ENCODE measurements at regions not wholly inside any gene's neighbourhood (a gene's known extent, or its start where the extent isn't known, plus 50 kb on each side); places are given as distances from the start of the nearest gene placed in this dataset.

DNA sequence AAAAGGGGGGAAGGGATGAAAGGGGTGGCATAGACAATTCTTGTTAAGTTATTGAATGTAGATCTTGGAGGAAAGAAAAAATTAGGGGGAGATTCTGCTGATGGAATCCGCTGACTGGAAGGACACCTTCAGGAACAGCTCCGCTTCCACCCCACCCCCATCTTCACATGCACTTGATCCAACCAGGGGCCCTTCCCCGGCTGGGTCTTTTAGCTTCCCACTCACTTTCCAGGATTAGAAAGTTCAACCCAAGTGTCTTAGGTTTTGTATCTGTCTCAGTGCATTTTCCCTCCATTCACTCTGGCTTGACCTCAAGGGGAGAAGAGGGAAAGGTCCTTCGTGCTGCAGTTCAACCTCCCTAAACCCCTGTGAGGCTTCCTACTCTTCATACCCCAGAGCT lies 141.4 kb downstream of the IRS2 start:
- Histone ChIP-seq H3K4me1 (ENCODE audit: control insufficient read depth, insufficient read depth, low read length) (no peaks in the 10 kb centered on the region), H3K4me3 (ENCODE audit: low read depth, low read length) (no peak overlapping the region), H3K27ac (ENCODE audit: low read depth, low read length) (no peak overlapping the region), H3K9me3 (ENCODE audit: control insufficient read depth, insufficient read depth, low read length) (peaks cover 10% of the 10 kb centered on the region), H3K27me3 (ENCODE audit: control insufficient read depth, insufficient read depth, low read length) (no peaks in the 10 kb centered on the region), H3K36me3 (ENCODE audit: control insufficient read depth, insufficient read depth, low read length) (no peaks in the 10 kb centered on the region), H3K9ac (ENCODE audit: low read depth, low read length) (no peak overlapping the region)

DNA sequence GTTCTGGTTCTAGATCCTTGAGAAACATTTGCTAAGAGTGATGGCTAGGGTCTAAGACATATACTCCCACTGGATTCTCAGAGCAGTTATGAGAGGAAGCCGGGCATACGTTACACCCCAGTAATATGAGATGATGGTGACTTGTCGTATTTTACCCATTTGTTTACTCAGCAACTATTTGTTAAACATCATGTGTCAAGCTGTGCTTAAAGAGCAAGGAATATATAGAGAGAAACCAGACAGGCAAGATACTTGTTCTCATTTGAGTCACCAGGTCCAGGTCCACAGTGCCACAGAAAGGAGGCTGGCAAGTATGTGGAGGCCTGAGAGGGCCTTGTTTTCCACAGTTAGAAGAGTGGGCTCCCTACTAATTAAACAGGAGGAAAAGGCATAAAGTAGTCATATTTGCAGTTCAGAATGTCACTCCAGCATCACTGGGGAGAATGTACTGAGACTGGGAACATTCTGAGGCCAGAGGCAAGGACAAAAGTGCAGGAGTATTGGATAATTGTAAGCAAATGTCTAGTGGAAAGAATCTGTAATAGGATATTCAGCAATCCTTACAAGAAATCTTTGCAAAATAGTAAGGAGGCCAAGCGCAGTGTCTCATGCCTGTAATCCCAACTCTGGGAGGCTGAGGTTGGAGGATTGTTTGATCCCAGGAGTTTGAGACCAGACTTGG lies 142.2 kb downstream of the IRS2 start:
- Histone ChIP-seq H3K27ac (ENCODE audit: low read depth, low read length) (no peak overlapping the region), H3K9me3 (ENCODE audit: control insufficient read depth, insufficient read depth, low read length) (peaks cover 12% of the 10 kb centered on the region), H3K27me3 (ENCODE audit: control insufficient read depth, insufficient read depth, low read length) (no peaks in the 10 kb centered on the region), H3K9ac (ENCODE audit: low read depth, low read length) (no peak overlapping the region), H3K36me3 (ENCODE audit: control insufficient read depth, insufficient read depth, low read length) (no peaks in the 10 kb centered on the region), H3K4me1 (ENCODE audit: control insufficient read depth, insufficient read depth, low read length) (no peaks in the 10 kb centered on the region), H3K4me3 (ENCODE audit: low read depth, low read length) (no peak overlapping the region)

DNA sequence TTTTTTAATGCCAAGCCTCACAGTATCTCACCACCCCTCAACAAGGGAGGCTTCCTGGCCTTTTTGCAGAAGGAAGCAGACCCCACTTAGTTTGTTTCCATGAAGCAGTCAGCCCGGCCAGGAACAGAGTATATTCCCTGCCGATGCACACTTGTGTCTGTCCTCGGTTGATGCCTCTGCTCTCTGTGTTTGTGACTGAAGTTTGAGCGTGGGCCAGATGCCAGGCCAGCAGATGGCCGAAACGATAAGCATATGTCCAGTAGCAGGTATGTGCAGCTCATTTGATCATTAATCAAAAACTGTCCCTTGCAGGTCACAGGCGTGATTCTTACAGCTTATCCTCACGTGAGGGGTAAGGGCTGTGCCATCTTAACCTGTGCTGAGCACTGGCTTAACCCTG lies 144.0 kb downstream of the IRS2 start:
- H3K4me3 ChIP-seq (ENCODE audit: low read depth, low read length) = no peak overlapping the region
- no peak overlapping the region for H3K27ac ChIP-seq (ENCODE audit: low read depth, low read length)
- H3K4me1 ChIP-seq (ENCODE audit: control insufficient read depth, insufficient read depth, low read length) = no peaks in the 10 kb centered on the region
- H3K9me3 ChIP-seq (ENCODE audit: control insufficient read depth, insufficient read depth, low read length) = peaks cover 22% of the 10 kb centered on the region
- H3K36me3 ChIP-seq (ENCODE audit: control insufficient read depth, insufficient read depth, low read length) = no peaks in the 10 kb centered on the region
- no peaks in the 10 kb centered on the region for H3K27me3 ChIP-seq (ENCODE audit: control insufficient read depth, insufficient read depth, low read length)
- H3K9ac ChIP-seq (ENCODE audit: low read depth, low read length) = no peak overlapping the region

DNA sequence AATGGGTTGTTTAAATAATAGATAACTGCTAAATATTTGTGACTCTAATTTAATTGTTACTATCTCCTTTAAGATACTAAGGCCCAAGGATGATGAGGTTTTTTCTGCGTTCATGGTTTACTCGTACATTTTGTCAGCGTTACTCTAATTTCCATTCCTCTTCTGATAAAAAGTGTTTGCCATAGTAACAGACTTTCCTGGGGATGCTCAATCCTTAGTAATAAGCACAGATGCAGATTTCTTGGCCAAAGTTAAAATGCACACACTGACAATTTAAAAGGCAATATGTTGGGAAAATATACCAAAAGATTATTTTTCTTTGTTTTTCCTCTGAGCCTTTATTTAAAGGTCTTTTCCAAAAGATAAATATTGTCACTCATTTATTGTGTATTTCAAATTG lies 149.6 kb downstream of the IRS2 start:
- Histone ChIP-seq H3K9ac (ENCODE audit: low read depth, low read length) (no peak overlapping the region), H3K27me3 (ENCODE audit: control insufficient read depth, insufficient read depth, low read length) (no peaks in the 10 kb centered on the region), H3K36me3 (ENCODE audit: control insufficient read depth, insufficient read depth, low read length) (no peaks in the 10 kb centered on the region), H3K4me3 (ENCODE audit: low read depth, low read length) (no peak overlapping the region), H3K4me1 (ENCODE audit: control insufficient read depth, insufficient read depth, low read length) (no peaks in the 10 kb centered on the region), H3K27ac (ENCODE audit: low read depth, low read length) (no peak overlapping the region), H3K9me3 (ENCODE audit: control insufficient read depth, insufficient read depth, low read length) (peaks cover 22% of the 10 kb centered on the region)

DNA sequence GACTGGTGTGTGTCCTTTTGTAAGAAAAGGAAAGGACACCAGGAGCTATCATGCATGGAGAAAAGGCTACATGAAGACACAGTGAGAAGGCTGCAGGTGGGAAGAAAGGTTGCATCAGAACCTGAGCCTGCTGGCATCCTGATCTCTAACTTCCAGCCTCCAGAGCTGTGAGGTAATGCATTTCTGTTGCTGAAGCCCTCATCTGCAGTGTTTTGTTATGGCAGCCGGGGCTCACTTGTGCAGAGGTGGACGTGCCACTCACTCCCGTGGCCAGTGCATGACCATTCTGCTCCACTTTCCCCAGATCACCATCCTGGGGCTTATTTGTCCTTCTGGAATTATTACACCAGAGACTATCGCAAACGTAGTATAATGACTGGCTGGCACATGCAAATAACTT lies 155.3 kb downstream of the IRS2 start:
- Histone ChIP-seq H3K36me3 (ENCODE audit: control insufficient read depth, insufficient read depth, low read length) (no peaks in the 10 kb centered on the region), H3K9me3 (ENCODE audit: control insufficient read depth, insufficient read depth, low read length) (no peaks in the 10 kb centered on the region), H3K4me1 (ENCODE audit: control insufficient read depth, insufficient read depth, low read length) (no peaks in the 10 kb centered on the region), H3K4me3 (ENCODE audit: low read depth, low read length) (no peak overlapping the region), H3K27me3 (ENCODE audit: control insufficient read depth, insufficient read depth, low read length) (no peaks in the 10 kb centered on the region), H3K27ac (ENCODE audit: low read depth, low read length) (no peak overlapping the region), H3K9ac (ENCODE audit: low read depth, low read length) (no peak overlapping the region)

DNA sequence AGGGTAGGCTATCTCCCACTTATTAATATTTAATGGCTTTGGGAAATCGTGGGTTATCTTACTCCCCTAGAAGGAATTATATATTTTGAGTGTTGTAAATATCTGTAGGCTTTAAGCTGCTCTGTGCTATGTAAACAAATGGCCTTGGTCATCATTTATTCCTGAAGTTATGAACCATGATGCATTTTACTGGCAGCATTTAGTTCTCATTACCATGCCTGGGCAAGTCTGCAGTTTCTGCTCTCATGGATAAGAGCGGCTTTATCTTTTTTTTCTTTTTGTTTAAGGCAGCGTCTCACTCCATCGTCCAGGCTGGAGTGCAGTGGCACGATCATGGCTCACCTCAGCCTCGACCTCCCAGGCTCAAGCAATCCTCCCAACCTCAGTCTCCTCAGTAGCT lies 156.1 kb downstream of the IRS2 start:
- H3K9me3 ChIP-seq (ENCODE audit: control insufficient read depth, insufficient read depth, low read length) = no peaks in the 10 kb centered on the region
- no peak overlapping the region for H3K4me3 ChIP-seq (ENCODE audit: low read depth, low read length)
- H3K27ac ChIP-seq (ENCODE audit: low read depth, low read length) = no peak overlapping the region
- H3K36me3 ChIP-seq (ENCODE audit: control insufficient read depth, insufficient read depth, low read length) = no peaks in the 10 kb centered on the region
- no peaks in the 10 kb centered on the region for H3K27me3 ChIP-seq (ENCODE audit: control insufficient read depth, insufficient read depth, low read length)
- no peak overlapping the region for H3K9ac ChIP-seq (ENCODE audit: low read depth, low read length)
- H3K4me1 ChIP-seq (ENCODE audit: control insufficient read depth, insufficient read depth, low read length) = no peaks in the 10 kb centered on the region

DNA sequence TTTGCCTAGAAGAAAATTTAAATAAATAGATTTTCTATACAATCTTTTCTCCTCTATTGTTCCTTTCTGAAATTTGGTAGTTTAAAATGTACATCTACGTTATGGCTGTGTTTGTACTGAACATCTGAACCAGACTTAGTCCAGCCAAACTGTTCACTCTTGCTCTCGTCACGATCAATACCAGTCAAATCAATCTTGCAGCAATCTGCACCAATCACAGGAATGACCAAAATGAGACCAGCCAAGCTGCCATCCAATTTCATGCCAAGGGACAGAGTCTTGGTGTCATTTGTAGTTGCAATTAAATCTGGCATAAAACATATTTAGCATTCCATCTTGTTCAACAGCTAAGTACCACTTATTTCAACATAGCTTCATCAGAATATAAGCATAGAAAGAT lies 156.6 kb downstream of the IRS2 start:
- Histone ChIP-seq H3K9me3 (ENCODE audit: control insufficient read depth, insufficient read depth, low read length) (no peaks in the 10 kb centered on the region), H3K9ac (ENCODE audit: low read depth, low read length) (no peak overlapping the region), H3K4me3 (ENCODE audit: low read depth, low read length) (no peak overlapping the region), H3K4me1 (ENCODE audit: control insufficient read depth, insufficient read depth, low read length) (no peaks in the 10 kb centered on the region), H3K36me3 (ENCODE audit: control insufficient read depth, insufficient read depth, low read length) (no peaks in the 10 kb centered on the region), H3K27me3 (ENCODE audit: control insufficient read depth, insufficient read depth, low read length) (no peaks in the 10 kb centered on the region), H3K27ac (ENCODE audit: low read depth, low read length) (no peak overlapping the region)

DNA sequence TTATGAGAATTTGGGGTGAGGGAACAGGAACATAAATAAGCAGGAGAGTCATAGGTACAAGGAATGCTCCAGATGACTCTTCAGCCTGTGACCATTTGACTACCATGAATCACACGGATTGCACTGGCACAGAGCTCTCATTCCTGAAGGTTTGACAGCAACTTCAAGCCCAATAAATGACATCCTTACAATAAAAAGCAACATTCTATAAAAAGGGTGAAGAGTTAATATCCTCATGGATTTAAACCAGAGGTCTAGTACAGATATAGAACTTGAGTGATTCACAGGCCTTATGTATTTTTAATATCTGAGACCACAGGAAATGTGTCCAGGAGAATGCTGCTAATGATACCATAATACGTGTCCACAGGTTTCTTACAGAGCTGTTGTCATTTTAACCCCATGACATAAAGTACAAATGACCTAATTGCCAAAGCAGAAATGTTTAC lies 158.1 kb downstream of the IRS2 start:
- H3K9me3 ChIP-seq (ENCODE audit: control insufficient read depth, insufficient read depth, low read length) = no peaks in the 10 kb centered on the region
- H3K9ac ChIP-seq (ENCODE audit: low read depth, low read length) = no peak overlapping the region

DNA sequence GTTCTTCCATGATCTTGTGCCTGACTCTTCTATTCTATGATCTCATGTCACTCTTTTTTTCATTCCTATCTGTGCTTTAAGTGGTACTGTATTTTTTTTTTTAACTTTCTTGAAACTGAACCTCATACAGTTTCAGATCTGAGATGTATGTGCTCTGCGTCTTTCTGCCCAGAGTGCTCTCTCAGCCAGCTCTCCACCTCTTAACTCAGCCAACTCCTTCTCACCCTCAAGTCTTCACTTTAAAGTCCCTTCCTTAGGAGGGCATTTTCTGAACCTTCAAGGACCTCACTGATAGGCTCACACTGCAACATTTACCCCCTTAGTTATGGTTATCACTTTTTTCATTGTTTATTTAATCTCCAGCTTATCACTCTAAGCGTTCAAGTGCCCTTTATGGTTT lies 158.7 kb downstream of the IRS2 start:
- no peaks in the 10 kb centered on the region for H3K36me3 ChIP-seq (ENCODE audit: control insufficient read depth, insufficient read depth, low read length)
- H3K4me3 ChIP-seq (ENCODE audit: low read depth, low read length) = no peak overlapping the region
- H3K9ac ChIP-seq (ENCODE audit: low read depth, low read length) = no peak overlapping the region
- H3K4me1 ChIP-seq (ENCODE audit: control insufficient read depth, insufficient read depth, low read length) = no peaks in the 10 kb centered on the region
- no peaks in the 10 kb centered on the region for H3K9me3 ChIP-seq (ENCODE audit: control insufficient read depth, insufficient read depth, low read length)
- no peak overlapping the region for H3K27ac ChIP-seq (ENCODE audit: low read depth, low read length)
- no peaks in the 10 kb centered on the region for H3K27me3 ChIP-seq (ENCODE audit: control insufficient read depth, insufficient read depth, low read length)

More for the DNA sequence above, 158.1 kb downstream of the IRS2 start:
- Histone ChIP-seq H3K36me3 (ENCODE audit: control insufficient read depth, insufficient read depth, low read length) (no peaks in the 10 kb centered on the region), H3K27ac (ENCODE audit: low read depth, low read length) (no peak overlapping the region), H3K4me3 (ENCODE audit: low read depth, low read length) (no peak overlapping the region), H3K4me1 (ENCODE audit: control insufficient read depth, insufficient read depth, low read length) (no peaks in the 10 kb centered on the region), H3K27me3 (ENCODE audit: control insufficient read depth, insufficient read depth, low read length) (no peaks in the 10 kb centered on the region)

DNA sequence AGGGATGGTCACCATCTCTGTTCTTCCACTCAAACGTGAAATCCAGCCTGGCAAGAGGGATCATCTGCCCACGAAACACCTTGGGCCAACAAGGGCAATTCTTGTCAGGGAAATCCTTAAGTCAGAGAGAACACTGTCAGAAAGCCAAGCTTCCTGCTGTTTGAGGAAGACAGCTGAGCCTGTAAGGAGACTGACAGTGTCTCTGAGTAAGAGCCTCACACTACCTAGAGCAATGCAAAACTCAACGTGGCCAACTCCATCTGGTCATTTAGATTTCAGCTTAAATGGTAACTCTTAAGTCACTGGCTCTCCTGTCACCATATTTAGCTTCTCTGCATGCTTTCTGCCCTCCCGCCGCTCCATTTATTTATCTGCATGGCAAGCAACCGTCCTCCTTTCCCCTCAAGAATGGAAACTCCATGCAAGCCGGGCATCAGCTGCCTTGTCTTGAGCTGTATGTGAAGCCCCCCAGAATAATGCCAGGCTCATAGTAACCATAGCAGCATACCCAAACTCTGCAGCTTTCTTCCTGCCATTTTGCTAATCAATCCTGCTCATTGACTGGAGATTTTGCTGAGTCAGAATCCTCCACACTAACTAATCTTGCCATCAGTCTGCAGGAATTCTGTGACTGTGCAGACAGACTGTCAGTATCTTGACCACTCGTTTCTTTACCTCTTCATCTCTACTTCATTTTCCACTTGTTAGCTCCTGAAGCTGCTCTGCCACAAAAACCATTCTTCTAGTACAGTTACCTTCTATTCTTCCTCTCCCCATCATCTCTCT lies 159.8 kb downstream of the IRS2 start:
- no peaks in the 10 kb centered on the region for H3K4me1 ChIP-seq (ENCODE audit: control insufficient read depth, insufficient read depth, low read length)
- no peak overlapping the region for H3K27ac ChIP-seq (ENCODE audit: low read depth, low read length)
- H3K27me3 ChIP-seq (ENCODE audit: control insufficient read depth, insufficient read depth, low read length) = no peaks in the 10 kb centered on the region
- no peaks in the 10 kb centered on the region for H3K36me3 ChIP-seq (ENCODE audit: control insufficient read depth, insufficient read depth, low read length)
- no peak overlapping the region for H3K9ac ChIP-seq (ENCODE audit: low read depth, low read length)
- no peak overlapping the region for H3K4me3 ChIP-seq (ENCODE audit: low read depth, low read length)
- no peaks in the 10 kb centered on the region for H3K9me3 ChIP-seq (ENCODE audit: control insufficient read depth, insufficient read depth, low read length)

DNA sequence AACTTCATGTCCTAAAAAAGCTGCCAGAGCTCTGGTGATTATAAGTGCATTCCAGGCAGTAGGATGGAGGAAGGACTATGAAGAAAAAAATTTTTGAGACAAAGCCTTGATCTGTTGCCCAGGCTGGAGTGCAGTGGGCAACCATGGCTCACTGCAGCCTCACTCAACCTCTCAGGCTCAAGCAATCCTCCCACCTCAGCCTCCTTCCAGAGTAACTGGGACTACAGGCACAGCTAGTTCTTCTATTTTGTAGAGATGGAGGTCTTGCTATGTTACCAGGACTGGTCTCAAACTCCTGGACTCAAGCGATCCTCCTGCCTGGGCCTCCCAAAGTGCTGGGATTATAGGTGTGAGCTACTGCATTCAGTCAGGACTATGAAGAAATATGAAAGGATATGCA lies 161.2 kb downstream of the IRS2 start:
- Histone ChIP-seq H3K9ac (ENCODE audit: low read depth, low read length) (no peak overlapping the region), H3K4me1 (ENCODE audit: control insufficient read depth, insufficient read depth, low read length) (no peaks in the 10 kb centered on the region), H3K27ac (ENCODE audit: low read depth, low read length) (no peak overlapping the region), H3K9me3 (ENCODE audit: control insufficient read depth, insufficient read depth, low read length) (no peaks in the 10 kb centered on the region), H3K36me3 (ENCODE audit: control insufficient read depth, insufficient read depth, low read length) (no peaks in the 10 kb centered on the region), H3K27me3 (ENCODE audit: control insufficient read depth, insufficient read depth, low read length) (no peaks in the 10 kb centered on the region), H3K4me3 (ENCODE audit: low read depth, low read length) (no peak overlapping the region)

All from HUES48 (cell line).